ENCODE measurements at regions not wholly inside any gene's neighbourhood (a gene's known extent, or its start where the extent isn't known, plus 50 kb on each side); places are given as distances from the start of the nearest gene placed in this dataset.

GRCh38 chr2:136301006-136301405 is 183.1 kb upstream of the CXCR4 start:
- TF ChIP-seq POLR2AphosphoS5 (IDR thresholded peaks at IDR 0.05; ENCODE audit: low read depth, low read length) (no peak), CTCF (IDR thresholded peaks at IDR 0.05) (no peak)
